Neural cell (in vitro differentiated cells): ENCODE measurements at regions not wholly inside any gene's neighbourhood (a gene's known extent, or its start where the extent isn't known, plus 50 kb on each side); places are given as distances from the start of the nearest gene placed in this dataset.

Source experiments
- H2AFZ ChIP-seq: fragments of 200-600, 300-800 bp; sonication (generic), shearing (Covaris generic); 2 replicates; pipeline ENCODE4 v1.6.0; 2014; ENCODE audit warnings: low read depth, mild to moderate bottlenecking, antibody characterized with exemption, low read length, moderate library complexity
- H3F3A ChIP-seq: fragments of 200-600 bp; shearing (Covaris generic); 2 replicates; pipeline ENCODE4 v1.6.1; 2016; ENCODE audit warnings: mild to moderate bottlenecking, moderate library complexity, mixed read lengths, antibody characterized with exemption, low read length; ENCODE audit not compliant: insufficient read depth, poor library complexity, severe bottlenecking
- H3K27ac ChIP-seq: fragments of 200-600, 300-800 bp; sonication (generic), shearing (Covaris generic); 2 replicates; pipeline ENCODE4 v1.5.1; 2014; ENCODE audit warnings: mild to moderate bottlenecking, low read length, moderate library complexity
- H3K27me3 ChIP-seq: fragments of 300-800, 200-600 bp; sonication (generic), shearing (Covaris generic); 2 replicates; pipeline ENCODE4 v1.6.0; 2014; ENCODE audit warnings: mild to moderate bottlenecking, low read depth, low read length, moderate library complexity; ENCODE audit not compliant: insufficient read depth
- H3K36me3 ChIP-seq: fragments of 300-800, 200-600 bp; sonication (generic), shearing (Covaris generic); 2 replicates; pipeline ENCODE4 v1.5.1; 2014; ENCODE audit warnings: mild to moderate bottlenecking, antibody characterized with exemption, low read length, moderate library complexity; ENCODE audit not compliant: insufficient read depth
- H3K4me2 ChIP-seq: fragments of 300-800, 200-600 bp; sonication (generic), shearing (Covaris generic); 2 replicates; pipeline ENCODE4 v1.6.0; 2014; ENCODE audit warnings: mild to moderate bottlenecking, low read length
- H3K4me3 ChIP-seq: fragments of 300-800, 200-600 bp; sonication (generic), shearing (Covaris generic); 2 replicates; pipeline ENCODE4 v1.5.1; 2014; ENCODE audit warnings: mild to moderate bottlenecking, low read length, moderate library complexity
- H3K79me2 ChIP-seq: fragments of 200-600 bp; shearing (Covaris generic); replicated peaks from 2 replicates; pipeline ENCODE4 v1.6.0; 2014; ENCODE audit warnings: mild to moderate bottlenecking, low read length, moderate library complexity; ENCODE audit not compliant: insufficient read depth
- H3K9ac ChIP-seq: fragments of 300-800, 200-600 bp; sonication (generic), shearing (Covaris generic); 2 replicates; pipeline ENCODE4 v1.6.1; 2016; ENCODE audit warnings: mild to moderate bottlenecking, low read length, mixed read lengths
- H3K9me2 ChIP-seq: fragments of 200-600 bp; shearing (Covaris generic); 2 replicates; pipeline ENCODE4 v1.6.1; 2016; ENCODE audit warnings: mild to moderate bottlenecking, low read length, mixed read lengths; ENCODE audit not compliant: insufficient read depth
- H3K9me3 ChIP-seq: fragments of 200-600, 300-800 bp; sonication (generic), shearing (Covaris generic); 2 replicates; pipeline ENCODE4 v1.6.1; 2016; ENCODE audit warnings: mild to moderate bottlenecking, mixed run types, low read length, moderate library complexity, mixed read lengths
- H4K20me1 ChIP-seq: fragments of 200-600 bp; shearing (Covaris generic); 2 replicates; pipeline ENCODE4 v1.6.1; 2016; ENCODE audit warnings: mild to moderate bottlenecking, mixed run types; ENCODE audit not compliant: insufficient read depth
- EP300 ChIP-seq: fragments of 450-650 bp; conservative IDR thresholded peaks from 2 replicates; pipeline ENCODE4 v1.6.1; 2014; ENCODE audit warnings: antibody characterized with exemption, mild to moderate bottlenecking, moderate library complexity; ENCODE audit not compliant: poor library complexity, severe bottlenecking
- EZH2 ChIP-seq: fragments of 200-600, 300-800 bp; shearing (Covaris generic), sonication (generic); IDR thresholded peaks from 2 replicates; pipeline ENCODE4 v1.6.1; 2014; ENCODE audit warnings: antibody characterized with exemption, low read length, borderline replicate concordance, mild to moderate bottlenecking; ENCODE audit not compliant: insufficient read depth, poor library complexity, severe bottlenecking
- MXI1 ChIP-seq: fragments of 450-650 bp; conservative IDR thresholded peaks from 2 replicates; pipeline ENCODE4 v1.6.1; 2014; ENCODE audit warnings: antibody characterized with exemption, mild to moderate bottlenecking; ENCODE audit not compliant: poor library complexity, severe bottlenecking
- POLR2AphosphoS5 ChIP-seq: IDR thresholded peaks from 2 replicates; pipeline ENCODE4 v1.6.1; 2012
- RAD21 ChIP-seq: fragments of 450-650 bp; conservative IDR thresholded peaks from 2 replicates; pipeline ENCODE4 v1.6.1; 2014; ENCODE audit warnings: antibody characterized with exemption, mild to moderate bottlenecking, moderate library complexity
- REST ChIP-seq: IDR thresholded peaks from 2 replicates; pipeline ENCODE4 v1.6.1; 2012; ENCODE audit warnings: borderline replicate concordance
- SMC3 ChIP-seq: fragments of 450-650 bp; conservative IDR thresholded peaks from 2 replicates; pipeline ENCODE4 v1.6.1; 2014; ENCODE audit warnings: antibody characterized with exemption, mild to moderate bottlenecking, moderate library complexity; ENCODE audit not compliant: poor library complexity
- TAF1 ChIP-seq: IDR thresholded peaks from 2 replicates; pipeline ENCODE4 v1.6.1; 2012; ENCODE audit warnings: low read depth
- TF ChIP-seq, protein P1 (sequence below): fragments of 450-650 bp; IDR thresholded peaks from 2 replicates; pipeline ENCODE4 v1.5.1; 2014; ENCODE audit warnings: antibody characterized with exemption, mild to moderate bottlenecking, moderate library complexity; ENCODE audit not compliant: poor library complexity, severe bottlenecking

GRCh38 chr17:52758481-52758880, 600.0 kb upstream of the CA10 start:
- no peak for TF ChIP-seq TAF1
- TF ChIP-seq, protein P1, sequence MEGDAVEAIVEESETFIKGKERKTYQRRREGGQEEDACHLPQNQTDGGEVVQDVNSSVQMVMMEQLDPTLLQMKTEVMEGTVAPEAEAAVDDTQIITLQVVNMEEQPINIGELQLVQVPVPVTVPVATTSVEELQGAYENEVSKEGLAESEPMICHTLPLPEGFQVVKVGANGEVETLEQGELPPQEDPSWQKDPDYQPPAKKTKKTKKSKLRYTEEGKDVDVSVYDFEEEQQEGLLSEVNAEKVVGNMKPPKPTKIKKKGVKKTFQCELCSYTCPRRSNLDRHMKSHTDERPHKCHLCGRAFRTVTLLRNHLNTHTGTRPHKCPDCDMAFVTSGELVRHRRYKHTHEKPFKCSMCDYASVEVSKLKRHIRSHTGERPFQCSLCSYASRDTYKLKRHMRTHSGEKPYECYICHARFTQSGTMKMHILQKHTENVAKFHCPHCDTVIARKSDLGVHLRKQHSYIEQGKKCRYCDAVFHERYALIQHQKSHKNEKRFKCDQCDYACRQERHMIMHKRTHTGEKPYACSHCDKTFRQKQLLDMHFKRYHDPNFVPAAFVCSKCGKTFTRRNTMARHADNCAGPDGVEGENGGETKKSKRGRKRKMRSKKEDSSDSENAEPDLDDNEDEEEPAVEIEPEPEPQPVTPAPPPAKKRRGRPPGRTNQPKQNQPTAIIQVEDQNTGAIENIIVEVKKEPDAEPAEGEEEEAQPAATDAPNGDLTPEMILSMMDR, result no peak
- no peak for TF ChIP-seq MXI1
- no peak for TF ChIP-seq RAD21
- no peak for TF ChIP-seq REST
- TF ChIP-seq POLR2AphosphoS5, result no peak
- TF ChIP-seq SMC3, result no peak
- TF ChIP-seq EP300, result no peak
- TF ChIP-seq EZH2, result no peak
- Histone ChIP-seq H3F3A (no peaks in the 10 kb centered on the region), H3K4me3 (no peak overlapping the region), H3K9ac (no peak overlapping the region), H3K9me3 (no peaks in the 10 kb centered on the region), H3K27ac (no peak overlapping the region), H2AFZ (no peak overlapping the region), H3K79me2 (no peaks in the 10 kb centered on the region), H3K4me2 (no peak overlapping the region), H3K27me3 (no peaks in the 10 kb centered on the region), H4K20me1 (no peaks in the 10 kb centered on the region), H3K9me2 (no peaks in the 10 kb centered on the region), H3K36me3 (no peaks in the 10 kb centered on the region)

DNA sequence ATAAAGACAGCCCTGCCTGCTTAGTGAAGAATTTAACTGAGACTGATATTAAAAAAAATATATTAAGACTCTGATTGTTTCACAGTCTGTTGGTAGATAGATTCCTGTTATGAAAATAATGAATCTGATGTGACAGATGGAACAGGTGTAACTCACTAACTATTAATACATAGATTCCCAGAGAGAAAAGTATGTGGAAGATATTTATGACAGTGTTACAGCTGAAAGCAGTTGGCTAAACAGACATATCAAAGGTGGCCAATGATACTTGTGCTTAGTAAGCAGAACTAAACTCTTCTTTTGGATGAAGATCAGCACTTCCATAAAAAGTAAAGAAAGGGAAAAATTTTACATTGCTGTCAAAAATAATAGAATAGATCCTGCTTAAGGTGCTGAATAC, 598.2 kb upstream of the CA10 start:
- Histone ChIP-seq H3K4me3 (no peak overlapping the region), H3K27me3 (no peaks in the 10 kb centered on the region), H3F3A (no peaks in the 10 kb centered on the region), H3K4me2 (no peak overlapping the region), H3K9me3 (no peaks in the 10 kb centered on the region), H3K36me3 (no peaks in the 10 kb centered on the region), H3K9me2 (no peaks in the 10 kb centered on the region), H2AFZ (no peak overlapping the region), H3K79me2 (no peaks in the 10 kb centered on the region), H3K9ac (no peak overlapping the region), H3K27ac (no peak overlapping the region), H4K20me1 (no peaks in the 10 kb centered on the region)
- TF ChIP-seq MXI1, result no peak

GRCh38 chr17:52754838-52755237, 596.3 kb upstream of the CA10 start:
- no peaks in the 10 kb centered on the region for H3F3A ChIP-seq
- TF ChIP-seq MXI1, result no peak
- TF ChIP-seq, protein P1, result no peak
- no peaks in the 10 kb centered on the region for H4K20me1 ChIP-seq
- H3K79me2 ChIP-seq, result no peaks in the 10 kb centered on the region
- H3K4me2 ChIP-seq, result no peak overlapping the region
- H3K27me3 ChIP-seq, result no peaks in the 10 kb centered on the region
- H3K4me3 ChIP-seq, result no peak overlapping the region
- H3K27ac ChIP-seq, result no peak overlapping the region
- H3K36me3 ChIP-seq, result no peaks in the 10 kb centered on the region
- no peak overlapping the region for H3K9ac ChIP-seq
- no peak overlapping the region for H2AFZ ChIP-seq
- H3K9me3 ChIP-seq, result no peaks in the 10 kb centered on the region
- H3K9me2 ChIP-seq, result no peaks in the 10 kb centered on the region
